NCI-H146 (cell line): ENCODE measurements at regions not wholly inside any gene's neighbourhood (a gene's known extent, or its start where the extent isn't known, plus 50 kb on each side); places are given as distances from the start of the nearest gene placed in this dataset.
"Not testable (repeated sequence)": the region's sequence is repeated elsewhere in the genome, so short reads cannot be mapped to it uniquely, and the experiment has no call there.

Experiments used
- DNase-seq: peaks from one replicate; lab custom pipeline; 2025; lab: John Stamatoyannopoulos, UW

DNA sequence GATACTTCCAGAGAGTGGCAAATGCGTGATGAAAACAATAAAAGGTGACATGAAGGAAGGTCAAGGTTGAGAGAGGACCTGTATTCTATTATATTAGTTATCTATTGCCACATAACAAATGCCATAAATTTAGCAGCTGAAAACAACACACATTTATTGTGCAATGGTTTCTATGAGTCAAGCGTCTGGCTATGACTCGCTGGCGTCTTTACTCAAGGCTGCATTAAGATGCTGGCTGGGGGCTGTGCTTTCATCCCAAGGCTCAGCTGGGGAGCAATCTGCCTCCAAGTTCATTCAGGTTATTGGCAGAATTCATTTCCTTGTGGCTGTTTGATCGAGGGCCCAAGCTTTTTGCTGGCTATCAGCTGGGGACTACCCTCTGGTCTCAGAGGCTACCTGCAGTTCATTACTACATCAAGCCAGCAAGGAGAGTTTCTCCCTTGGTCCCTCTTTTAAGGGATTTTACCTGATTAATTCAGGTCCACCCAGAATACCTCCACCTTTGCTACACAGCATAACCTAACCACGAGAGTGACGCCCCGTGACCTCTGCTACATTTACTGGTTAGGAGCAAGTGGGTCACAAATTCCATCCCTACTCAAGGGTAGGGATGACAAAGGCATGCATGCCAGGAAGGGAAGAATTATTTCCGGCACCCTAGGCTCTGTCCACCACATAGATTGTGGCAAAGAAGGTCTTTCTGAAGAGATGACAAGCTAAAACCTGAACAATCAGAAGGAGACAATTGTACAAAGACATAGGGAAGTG is 549.1 kb downstream of the MN1 start:
- no peak for DNase-seq

GRCh38 chr22:27253108-27253902 is 548.3 kb downstream of the MN1 start:
- DNase-seq = no peak

DNA sequence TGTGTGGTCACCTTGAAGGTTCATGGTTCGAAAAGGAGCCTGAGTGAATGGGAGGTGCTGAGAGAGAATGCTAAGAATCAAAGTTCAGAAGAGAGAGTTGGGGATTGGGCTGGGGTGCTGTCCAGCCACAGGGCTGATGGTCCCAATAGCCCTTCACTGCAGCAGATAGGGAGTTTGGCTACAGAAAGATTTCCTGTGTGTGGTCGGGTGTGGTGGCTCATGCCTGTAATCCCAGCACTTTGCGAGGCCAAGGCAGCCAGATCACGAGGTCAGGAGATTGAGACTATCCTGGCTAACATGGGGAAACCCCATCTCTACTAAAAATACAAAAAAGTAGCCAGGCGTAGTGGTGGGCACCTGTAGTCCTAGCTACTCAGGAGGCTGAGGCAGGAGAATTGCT is 547.5 kb downstream of the MN1 start:
- not testable (repeated sequence) for DNase-seq

DNA sequence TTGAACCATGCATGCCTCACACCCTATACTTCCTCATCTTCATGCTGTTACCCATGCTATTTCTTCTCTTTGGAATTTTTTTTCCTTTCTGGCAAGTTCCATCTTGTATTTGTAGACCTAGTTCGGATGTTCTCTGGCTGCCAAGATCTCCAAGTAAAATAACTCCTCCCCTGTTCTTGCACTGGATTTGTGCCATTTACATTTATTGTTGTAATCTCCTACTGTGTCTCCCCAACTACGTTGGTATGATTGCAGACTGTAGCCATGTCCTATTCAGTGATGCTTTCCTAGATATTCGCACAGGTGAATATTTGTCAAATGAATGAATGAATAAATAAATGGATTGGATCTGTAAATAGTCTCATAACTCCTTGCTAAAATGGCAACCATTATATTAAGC is 546.0 kb downstream of the MN1 start:
- no peak for DNase-seq

DNA sequence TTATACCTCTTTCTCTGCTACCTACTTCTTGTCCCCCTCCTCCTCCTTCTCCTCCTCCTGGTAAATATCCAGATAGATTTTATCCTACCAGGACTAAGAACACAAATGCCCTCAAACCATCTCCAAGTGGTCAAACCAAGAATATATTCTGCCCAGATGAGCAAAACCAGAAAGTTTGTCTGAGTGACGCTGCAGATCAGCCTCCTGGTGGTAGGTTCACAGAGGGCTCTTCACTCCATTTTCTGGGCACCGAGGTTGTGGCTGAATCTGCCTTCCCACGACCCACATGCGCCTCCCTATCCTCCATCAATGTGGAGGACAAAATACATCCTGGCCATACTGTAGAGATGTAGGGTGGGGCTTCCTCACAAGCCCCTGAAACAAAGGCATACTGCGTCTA is 543.6 kb downstream of the MN1 start:
- DNase-seq = no peak

DNA sequence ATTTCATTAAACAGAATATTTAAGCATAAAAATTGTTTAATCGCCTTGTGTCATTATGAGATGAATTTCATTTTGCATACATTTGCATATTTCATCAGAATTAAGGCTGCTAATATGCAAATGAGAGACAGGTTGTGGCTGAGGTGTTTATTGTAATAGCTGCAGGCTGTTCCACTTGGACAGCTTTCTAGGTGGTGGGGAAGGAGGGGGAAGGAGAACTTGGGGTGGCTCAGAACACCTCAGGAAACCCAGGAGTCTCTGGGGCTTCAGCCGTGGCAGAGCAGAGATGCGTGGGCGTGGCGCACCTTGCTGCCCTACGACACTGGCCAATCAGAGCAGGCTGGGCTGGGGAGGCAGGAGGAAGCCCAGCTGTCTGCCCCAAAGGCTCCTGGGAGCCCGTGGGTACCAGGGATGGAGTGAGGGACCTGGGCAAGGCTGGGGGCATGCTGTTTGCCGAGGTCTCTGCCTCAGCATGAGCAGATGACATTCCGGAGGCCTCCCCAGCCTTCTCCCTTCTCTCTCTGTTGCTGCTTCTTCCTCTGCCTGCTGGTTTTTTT is 542.9 kb downstream of the MN1 start:
- DNase-seq = no peak

DNA sequence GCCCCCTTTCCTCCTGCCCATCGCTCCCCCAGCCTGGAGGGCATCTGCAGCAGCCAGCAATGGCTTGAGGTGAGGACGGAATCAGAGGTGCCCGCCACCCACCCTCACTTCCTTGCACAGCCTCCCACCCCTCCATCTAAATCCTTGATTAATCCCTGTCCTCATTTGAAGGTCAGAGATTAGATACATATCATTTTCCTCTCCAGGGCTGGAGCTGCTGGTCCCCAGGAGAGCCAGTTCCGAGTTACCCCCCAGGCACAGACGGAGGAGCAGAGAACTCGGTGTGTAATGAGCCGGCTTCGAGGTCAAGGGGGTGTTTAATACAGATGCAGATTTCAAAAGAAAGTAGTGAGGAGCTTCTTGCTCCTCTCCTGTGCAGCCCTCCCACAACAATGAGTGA is 542.1 kb downstream of the MN1 start:
- DNase-seq = no peak

- DNase-seq = no peak
Observed at GRCh38 chr22:27260087-27260698, 541.4 kb downstream of the MN1 start.

GRCh38 chr22:27262361-27262760 is 539.2 kb downstream of the MN1 start:
- no peak for DNase-seq

DNA sequence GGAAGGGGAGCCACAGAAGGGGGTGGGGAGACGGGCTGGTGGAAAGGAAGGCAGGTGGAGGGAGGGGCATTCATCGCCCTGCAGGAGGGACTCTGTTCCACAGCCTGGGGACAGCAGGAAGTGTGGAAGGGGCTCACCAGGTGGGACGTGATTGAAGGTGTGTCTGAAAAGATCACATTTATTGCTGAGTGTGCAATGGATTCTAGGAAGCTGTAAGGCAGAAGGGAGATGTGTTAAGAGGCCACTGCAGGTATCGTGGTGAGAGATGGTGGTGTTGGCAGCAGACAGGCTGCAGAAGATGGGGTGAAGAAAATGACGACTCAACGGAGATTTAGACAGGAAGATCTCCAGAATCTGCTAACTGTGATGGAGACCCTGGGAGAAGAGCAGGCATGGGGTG is 537.4 kb downstream of the MN1 start:
- DNase-seq = no peak

DNA sequence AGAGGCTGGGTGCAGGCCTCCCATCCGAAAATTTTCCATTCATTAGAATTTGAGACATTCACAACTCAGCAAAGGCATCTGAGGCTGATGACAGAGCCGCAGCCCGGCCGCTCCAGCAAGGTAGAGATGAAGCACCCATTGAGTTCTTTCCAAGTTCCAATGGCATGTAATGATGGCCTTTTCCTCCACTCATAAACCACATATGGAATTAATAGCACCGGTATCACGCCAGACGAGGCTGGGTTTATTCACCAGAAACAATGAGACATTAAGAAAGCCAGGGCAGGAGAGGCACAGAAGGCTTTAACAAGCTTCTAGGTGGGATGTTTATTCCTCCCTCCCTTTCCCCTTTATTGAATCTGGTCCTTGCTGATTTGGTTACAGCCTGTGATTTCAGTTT is 534.4 kb downstream of the MN1 start:
- DNase-seq = no peak

DNA sequence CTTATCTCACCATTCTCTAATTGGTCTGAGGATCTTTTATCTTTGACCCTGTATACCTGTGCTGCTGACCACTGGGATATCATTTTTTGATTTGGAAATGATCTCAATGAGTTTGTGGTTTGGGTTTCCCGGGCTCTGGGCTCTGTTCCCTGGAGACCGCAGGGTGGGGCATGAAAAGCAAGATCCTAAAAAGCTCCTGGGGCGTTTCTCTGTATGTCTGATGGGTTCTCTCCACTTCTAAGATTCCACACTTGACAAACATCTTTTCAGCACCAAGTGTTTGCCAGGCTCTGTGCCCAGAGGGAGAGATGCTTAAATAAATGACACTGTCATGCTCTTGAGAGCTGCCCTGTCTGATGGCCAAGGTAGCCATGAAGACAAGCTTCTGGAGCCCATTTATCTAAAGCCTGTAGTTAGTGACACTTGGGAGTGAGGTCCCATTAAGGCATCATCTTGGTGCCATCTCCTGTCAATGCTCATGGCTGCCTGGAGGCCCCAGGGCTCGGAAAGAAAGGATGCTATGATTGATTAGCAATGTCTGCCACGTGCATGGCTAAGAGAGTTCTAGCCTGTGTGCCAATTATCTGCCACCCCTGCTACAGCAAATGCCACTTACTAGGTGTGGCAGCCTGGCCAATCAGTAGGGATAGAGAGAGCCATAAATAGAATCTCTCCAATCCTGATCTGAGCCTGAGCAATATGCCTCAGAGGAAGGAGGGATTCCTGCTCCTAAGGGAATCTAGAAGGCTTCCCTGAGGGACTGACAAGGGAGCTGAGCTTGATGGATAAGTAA is 531.6 kb downstream of the MN1 start:
- DNase-seq = no peak

- no peak for DNase-seq
Observed at GRCh38 chr22:27270818-27271510, 530.6 kb downstream of the MN1 start.

GRCh38 chr22:27273436-27273835 is 528.1 kb downstream of the MN1 start:
- no peak for DNase-seq

GRCh38 chr22:27273853-27274252 is 527.7 kb downstream of the MN1 start:
- no peak for DNase-seq

GRCh38 chr22:27274770-27275449 is 526.6 kb downstream of the MN1 start:
- DNase-seq = no peak

- DNase-seq = no peak
Observed at GRCh38 chr22:27278946-27279345, 522.6 kb downstream of the MN1 start.

GRCh38 chr22:27283240-27283639 is 518.3 kb downstream of the MN1 start:
- no peak for DNase-seq

DNA sequence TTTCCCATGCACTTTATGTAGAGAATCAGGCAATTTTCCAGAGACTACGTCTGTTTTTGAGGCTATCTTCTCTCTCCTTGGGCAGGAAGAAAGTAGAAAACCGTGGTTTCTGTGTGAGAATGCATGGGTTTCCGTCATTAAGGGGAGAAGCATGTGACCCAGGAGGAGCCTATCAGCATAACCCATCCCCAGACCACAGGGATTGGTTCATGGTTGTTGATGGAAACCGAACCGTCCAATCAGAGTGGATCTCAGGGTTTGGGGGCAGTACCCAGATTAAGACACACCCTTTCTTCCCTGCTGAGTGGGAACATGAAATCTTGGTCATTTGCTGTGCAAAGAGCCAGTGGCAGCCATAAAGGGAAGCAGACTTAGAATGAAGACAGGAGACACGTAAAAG is 517.8 kb downstream of the MN1 start:
- DNase-seq = no peak

DNA sequence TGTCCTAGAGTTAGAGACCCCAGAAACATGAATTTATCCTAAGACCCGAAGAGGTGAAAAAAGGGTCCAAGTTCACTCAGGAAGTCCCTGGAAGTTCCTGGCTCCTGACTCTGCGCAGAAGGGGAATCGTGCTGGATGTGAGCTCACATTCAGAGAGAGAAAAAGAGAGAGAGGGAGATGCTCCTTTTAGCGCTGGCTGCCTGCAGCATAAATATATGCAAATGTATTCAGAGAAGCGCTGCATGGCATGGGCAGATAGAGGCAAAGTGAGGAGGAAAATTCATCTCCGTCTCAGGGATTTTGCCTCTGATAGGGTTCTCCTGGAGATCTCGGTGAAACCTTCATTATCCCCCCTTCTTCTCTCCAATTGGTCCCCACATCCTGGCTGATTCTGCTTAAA is 517.2 kb downstream of the MN1 start:
- no peak for DNase-seq

- no peak for DNase-seq
Observed at GRCh38 chr22:27286711-27287110, 514.8 kb downstream of the MN1 start.
